NCI-H2227 treated with DMSO at 0.1 percent for 48 hours (cell line): ENCODE measurements at regions not wholly inside any gene's neighbourhood (a gene's known extent, or its start where the extent isn't known, plus 50 kb on each side); places are given as distances from the start of the nearest gene placed in this dataset.
A peak's percentile ranks its signal among the peaks of the same experiment; 100 is the strongest.

ENCODE experiments used
- DNase-seq: peaks from one replicate; lab custom pipeline; 2025; lab: John Stamatoyannopoulos, UW

DNA sequence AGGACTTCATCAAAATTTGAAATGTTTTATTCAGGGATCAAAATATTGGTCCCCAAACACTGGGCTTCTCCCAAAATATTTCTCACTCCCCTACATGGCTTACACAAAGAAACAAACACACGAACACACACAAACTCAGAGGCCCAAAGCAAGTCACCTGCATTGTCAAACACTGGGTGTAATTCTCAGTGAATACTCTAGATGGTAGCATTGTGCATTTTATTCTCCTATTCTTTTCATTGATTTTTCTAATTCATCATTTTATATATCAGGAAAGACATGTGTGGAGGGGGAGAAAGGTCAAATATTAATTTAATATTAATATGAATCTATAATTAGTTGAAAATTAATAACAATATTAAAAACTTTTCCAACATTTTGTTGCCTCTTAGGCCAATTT is 72.3 kb upstream of the TNMD start:
- peak; percentile 13 for DNase-seq

DNA sequence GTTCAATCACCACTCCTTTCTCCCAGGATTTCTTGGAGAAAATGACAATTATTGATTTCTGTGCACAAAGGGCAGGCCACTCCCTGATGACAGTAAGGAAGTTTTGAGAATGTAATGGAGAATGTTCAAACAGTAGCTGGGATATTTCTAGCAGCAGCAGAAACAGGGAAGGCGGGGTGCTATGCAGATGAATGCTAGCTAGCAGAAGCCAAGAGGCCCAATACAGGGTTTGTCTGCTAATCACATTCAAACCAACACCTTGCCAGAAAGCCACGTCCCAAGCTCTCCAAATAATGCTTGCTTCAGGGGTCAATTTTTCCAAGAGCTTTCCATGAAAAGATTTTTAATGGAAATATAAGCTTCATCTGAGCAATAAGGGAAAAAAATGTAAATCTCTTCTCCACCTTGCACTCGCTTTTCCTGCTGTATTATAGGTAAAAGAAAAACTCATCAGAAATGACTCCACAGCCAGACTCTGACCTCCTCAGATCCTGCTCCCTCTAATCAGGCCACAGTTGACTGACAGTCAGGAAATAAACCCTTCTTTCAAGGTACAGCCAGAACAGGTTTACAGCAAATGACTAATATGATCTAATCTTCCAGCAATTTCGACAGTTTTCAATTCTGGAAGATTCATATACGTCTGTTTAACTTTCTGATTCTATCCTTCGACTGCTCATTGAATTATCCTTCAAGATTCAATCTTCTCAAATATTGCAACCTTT is 84.7 kb upstream of the PCDH19 start:
- DNase-seq, result no peak

DNA sequence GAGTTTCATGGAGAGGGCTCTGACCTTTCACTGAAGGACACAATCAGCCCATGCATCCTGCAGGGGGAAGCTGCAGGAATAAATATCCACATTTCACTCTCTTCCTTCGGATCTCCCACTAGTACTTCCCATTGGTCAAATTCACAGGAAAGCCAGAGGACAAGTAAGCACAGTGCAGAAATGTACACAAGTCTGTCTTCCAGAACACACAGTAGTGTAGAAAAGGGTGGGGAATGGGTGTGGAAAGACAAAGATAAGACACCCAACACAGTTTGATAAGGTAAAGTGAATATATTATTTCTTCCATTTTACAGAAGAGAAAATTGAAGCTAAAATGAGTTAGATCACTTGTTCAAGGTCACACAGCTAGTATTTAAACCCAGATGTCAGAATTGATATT is 81.1 kb upstream of the PCDH19 start:
- DNase-seq, result no peak

DNA sequence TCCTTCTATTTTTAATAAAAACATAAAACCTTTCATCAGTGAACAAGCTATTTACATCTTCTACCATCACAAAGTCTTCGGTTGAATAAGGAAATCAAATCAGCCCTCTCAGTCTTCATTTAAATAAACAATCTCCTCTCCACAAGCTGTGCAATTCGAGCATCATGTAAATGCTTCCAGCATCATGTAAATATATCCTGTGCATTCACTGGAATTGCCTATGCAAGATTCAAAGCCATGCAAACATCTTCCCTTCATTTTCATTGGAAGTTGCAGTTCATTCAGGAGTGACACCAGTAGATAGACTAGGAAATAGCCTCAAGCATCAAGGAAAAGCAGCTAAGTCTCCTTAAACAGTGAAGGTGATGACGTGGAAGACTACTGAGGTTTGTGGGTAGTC is 77.7 kb upstream of the PCDH19 start:
- no peak for DNase-seq

DNA sequence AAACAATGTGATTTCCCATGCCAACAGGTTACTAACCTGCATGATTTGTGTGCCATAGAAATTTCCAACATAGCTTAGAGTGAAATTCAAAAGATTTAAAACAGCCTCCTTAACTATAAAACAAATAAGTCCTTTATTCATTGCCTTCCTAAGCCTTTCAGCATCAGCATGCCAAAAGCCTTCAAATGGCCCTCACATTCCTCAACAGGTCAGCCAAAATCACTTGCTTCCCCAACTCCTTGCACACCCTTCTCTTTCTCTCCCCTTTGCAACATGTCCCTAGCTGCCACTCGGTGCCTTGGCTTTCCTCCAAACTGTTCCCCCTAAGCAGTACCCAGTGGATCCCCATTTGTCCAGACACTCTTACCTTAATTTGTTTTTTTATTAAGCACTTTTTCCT is 74.9 kb upstream of the PCDH19 start:
- DNase-seq, result no peak

DNA sequence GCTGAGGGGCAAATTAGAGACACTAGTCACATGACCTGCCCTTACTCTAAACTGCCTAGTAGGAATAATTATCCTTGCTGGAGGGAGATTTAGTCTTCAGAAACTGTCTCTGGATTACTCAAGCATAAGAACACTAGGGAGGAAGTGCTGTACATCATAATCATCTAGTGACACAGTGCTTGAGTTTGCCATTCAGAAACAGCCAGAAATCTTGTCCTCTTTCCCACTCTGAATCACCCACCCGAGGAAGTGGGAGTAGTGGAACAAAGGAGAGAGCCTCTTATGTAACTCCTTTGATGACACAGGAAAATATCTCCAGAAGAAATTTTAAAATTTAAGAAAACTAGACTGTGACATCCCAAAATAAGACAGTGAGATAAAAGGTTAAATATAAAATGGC is 69.3 kb upstream of the PCDH19 start:
- DNase-seq, result no peak

DNA sequence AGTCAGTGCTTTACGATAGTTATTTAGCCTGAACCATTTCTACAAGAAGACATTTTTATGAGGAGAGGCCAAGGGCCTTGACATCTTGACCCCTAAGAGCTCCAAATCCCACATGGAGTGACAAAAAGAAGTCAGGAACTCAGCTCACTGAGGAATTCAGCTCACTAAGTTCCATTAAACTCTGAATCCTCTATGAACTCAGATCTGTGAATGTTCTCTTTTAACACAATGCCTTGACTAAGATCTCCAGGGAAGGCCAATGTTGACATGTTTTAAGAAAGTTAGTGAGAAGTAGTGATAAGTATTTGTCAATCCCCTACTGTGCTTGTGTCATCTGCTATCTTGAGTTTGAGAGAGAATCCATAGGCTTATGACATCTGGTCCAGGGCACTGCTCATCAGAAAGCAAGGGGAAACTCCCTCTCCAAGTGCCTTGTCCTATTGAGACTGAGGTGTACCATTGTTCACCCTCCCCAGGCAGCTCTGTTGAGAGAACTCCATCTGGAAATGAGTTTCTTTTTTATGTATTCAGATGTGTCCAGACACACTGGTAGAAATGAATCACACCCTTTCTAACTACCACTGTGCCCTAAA is 68.7 kb upstream of the PCDH19 start:
- DNase-seq, result no peak

DNA sequence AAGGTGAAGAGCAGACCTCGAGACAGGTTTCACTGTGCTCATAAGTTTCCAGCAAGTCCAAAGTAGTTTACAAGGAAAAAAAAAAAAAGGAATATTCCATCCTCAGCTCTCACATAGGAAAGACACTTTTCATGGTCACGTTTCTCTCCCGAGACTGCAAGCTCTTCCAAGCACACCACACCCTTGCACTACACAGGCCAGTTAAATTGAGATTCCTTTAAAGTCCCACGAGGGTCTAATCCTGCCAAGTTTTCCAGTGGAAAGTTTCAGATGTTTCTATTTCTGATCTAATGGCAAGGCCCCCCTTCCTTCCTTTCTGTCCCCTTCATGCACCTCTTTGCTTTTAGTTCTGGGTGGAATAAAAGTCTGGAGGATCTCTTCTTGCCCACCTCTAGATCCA is 67.9 kb upstream of the PCDH19 start:
- no peak for DNase-seq

DNA sequence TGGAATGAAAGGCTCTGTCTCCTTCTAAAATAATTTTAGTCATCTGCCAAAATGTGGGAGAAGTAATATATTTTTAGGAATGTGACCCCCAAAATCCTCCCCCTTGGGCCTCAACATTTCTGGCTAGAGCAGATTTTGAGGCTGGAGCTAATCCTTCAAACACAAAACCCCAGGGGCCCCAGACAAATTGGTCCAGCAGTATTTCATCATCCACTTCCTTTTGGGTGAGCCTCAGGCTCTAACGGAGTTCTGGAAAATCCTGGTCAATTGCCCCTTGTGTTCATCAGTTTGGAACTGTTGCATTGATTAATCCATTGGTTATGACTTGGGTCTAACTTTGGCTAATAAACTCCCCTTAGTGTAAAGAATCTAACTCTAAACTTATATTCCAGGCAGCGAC is 67.4 kb upstream of the PCDH19 start:
- DNase-seq, result no peak
